ENCODE measurements at regions not wholly inside any gene's neighbourhood (a gene's known extent, or its start where the extent isn't known, plus 50 kb on each side); places are given as distances from the start of the nearest gene placed in this dataset.

DNA sequence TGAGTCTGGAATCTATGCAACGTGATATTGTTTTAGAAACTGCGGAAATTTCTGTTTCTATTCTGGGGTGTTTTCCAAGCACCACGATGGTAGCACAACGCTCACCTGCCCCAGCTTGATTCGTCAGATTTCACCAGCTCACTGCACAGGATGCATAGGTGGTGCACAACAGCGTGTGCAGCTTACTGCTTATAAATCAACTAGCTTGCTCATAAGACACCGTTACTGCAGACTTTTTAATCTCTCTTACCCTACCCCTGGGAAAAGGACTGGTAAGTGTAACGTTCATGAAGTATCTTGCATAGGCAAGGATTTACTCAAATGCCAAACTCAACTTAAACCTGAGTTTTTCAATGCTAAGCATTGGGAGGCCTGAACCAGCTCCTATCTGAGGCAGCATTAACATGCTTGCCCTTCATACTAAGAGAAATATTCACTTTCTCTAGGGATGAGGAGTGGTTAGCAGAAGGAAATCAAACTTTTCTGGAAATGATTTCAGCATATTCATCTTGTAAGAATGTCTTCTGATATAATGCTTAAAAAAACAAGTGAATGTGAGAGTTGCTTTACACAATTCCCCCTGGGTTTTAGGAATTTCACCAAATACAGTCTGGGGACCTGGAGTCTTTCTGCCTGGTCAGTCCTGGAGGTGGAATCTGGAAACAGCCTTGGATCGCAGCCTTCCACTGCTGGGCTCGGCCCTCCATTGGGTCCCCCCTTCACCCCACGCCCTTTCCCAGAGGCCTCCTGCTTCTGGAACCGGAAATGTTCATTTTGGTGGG is 100.6 kb downstream of the DACT2 start:
- no peak overlapping the region for H3K4me3 ChIP-seq
- TF ChIP-seq POLR2A (IDR thresholded peaks at IDR 0.05) = no peak
- TF ChIP-seq, protein P1, sequence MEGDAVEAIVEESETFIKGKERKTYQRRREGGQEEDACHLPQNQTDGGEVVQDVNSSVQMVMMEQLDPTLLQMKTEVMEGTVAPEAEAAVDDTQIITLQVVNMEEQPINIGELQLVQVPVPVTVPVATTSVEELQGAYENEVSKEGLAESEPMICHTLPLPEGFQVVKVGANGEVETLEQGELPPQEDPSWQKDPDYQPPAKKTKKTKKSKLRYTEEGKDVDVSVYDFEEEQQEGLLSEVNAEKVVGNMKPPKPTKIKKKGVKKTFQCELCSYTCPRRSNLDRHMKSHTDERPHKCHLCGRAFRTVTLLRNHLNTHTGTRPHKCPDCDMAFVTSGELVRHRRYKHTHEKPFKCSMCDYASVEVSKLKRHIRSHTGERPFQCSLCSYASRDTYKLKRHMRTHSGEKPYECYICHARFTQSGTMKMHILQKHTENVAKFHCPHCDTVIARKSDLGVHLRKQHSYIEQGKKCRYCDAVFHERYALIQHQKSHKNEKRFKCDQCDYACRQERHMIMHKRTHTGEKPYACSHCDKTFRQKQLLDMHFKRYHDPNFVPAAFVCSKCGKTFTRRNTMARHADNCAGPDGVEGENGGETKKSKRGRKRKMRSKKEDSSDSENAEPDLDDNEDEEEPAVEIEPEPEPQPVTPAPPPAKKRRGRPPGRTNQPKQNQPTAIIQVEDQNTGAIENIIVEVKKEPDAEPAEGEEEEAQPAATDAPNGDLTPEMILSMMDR (IDR thresholded peaks at IDR 0.05) = no peak
- no peak for TF ChIP-seq POLR2AphosphoS5 (IDR thresholded peaks at IDR 0.05)
- TF ChIP-seq EP300 (IDR thresholded peaks at IDR 0.05) = no peak
- no peak overlapping the region for H3K27ac ChIP-seq
- intact Hi-C loops (cut with DNase I; ENCODE audit: low total_unique reads) = no loop called here
- no peaks in the 10 kb centered on the region for H3K9me3 ChIP-seq
- WGBS, 5 donors = 73 to 85% (median 82%) methylated on average over 11 to 12 of the region's 12 CpGs
- peak in 1 of 2 donors; percentile 40 for DNase-seq
- H3K4me1 ChIP-seq = no peaks in the 10 kb centered on the region
- H3K36me3 ChIP-seq = no peaks in the 10 kb centered on the region
- H3K27me3 ChIP-seq = peaks cover 0 to 4% (median 0%) of the 10 kb centered on the region in 3 donors

DNA sequence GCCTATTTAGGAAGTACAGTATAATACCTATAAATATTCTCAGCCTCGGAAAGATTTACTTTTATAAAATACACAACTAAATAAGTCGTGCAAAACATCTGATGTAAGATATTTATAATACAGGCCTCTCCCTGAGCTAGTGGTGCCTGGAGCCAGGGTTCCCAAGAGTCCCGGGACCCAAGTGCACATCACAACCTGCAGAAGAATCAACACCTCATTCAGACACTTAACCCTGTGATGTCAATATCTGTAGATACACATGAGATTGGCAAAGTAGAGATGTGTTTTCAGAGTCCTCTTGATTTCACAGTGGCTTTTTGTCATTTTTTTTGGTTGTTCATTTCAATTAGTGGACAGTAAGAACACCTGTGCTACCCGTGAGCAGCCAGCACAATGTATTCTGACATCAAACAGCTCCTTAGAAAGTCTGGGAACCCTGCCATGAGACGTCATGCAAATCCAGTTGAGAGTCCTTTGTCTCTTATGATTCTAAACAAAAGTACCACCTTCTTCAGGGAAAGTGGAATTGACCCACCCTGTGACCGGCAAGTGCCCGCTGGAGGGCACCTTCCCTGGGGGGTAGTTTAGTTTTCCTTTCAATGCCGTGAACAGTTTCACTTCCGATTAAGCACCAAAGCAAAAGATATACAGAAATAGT is 101.6 kb downstream of the DACT2 start:
- Histone ChIP-seq H3K27ac (no peak overlapping the region), H3K4me3 (no peak overlapping the region), H3K27me3 (peaks cover 0 to 4% (median 0%) of the 10 kb centered on the region in 3 donors)

DNA sequence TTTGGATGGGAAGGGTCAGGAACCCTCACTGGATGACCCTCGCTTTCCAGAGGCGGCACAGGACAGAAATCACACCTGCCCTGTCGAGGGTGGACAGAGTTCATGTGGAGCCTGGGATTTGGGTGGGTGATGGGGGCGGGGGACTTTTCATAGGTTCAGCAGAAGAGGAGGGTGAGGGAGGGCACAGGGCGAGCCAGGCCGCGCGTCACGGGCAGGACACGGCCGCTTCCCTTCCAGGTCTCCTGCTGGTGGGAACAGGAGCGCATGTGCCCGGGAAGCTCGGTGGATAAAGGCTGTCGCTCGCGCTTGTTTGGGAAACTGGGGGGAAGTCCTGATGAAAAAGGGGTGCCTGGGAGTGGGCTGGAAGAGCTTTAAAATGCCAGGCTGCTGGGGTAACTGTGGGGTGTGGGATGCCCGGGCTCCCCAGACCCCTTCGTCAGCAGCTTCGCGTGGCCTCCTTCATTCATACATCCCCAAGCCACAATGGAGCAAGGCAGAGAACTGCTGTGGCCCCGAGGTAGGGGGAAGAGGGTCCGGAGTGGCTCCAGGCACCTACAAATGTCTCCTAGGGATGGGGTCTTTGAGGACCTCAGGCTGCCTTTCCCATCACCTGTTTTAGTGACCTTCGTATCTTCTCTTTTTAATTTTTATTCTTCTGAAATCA is 102.2 kb downstream of the DACT2 start:
- DNase-seq = no peak
- H3K27me3 ChIP-seq = peaks cover 0 to 4% (median 0%) of the 10 kb centered on the region in 3 donors
- no peaks in the 10 kb centered on the region for H3K4me1 ChIP-seq
- 90 to 96% (median 95%) methylated on average over 24 of the region's 24 CpGs for WGBS, 5 donors
- H3K27ac ChIP-seq = no peak overlapping the region
- H3K36me3 ChIP-seq = no peaks in the 10 kb centered on the region
- no peak overlapping the region for H3K4me3 ChIP-seq
- no peaks in the 10 kb centered on the region for H3K9me3 ChIP-seq
- intact Hi-C loops (cut with DNase I; ENCODE audit: low total_unique reads) = no loop called here
- TF ChIP-seq POLR2AphosphoS5 (IDR thresholded peaks at IDR 0.05) = no peak
- TF ChIP-seq EP300 (IDR thresholded peaks at IDR 0.05) = no peak
- no peak for TF ChIP-seq POLR2A (IDR thresholded peaks at IDR 0.05)

More for the DNA sequence above, 101.6 kb downstream of the DACT2 start:
- WGBS, 5 donors = 46 to 55% (median 53%) methylated on average over 9 of the region's 9 CpGs
- DNase-seq = peak in 1 of 2 donors; percentile 49
- intact Hi-C loops (cut with DNase I; ENCODE audit: low total_unique reads) = no loop called here
- H3K9me3 ChIP-seq = no peaks in the 10 kb centered on the region
- H3K4me1 ChIP-seq = no peaks in the 10 kb centered on the region
- TF ChIP-seq, protein P1 (IDR thresholded peaks at IDR 0.05) = no peak
- TF ChIP-seq POLR2AphosphoS5 (IDR thresholded peaks at IDR 0.05) (no peak), EP300 (IDR thresholded peaks at IDR 0.05) (no peak), POLR2A (IDR thresholded peaks at IDR 0.05) (no peak)
- no peaks in the 10 kb centered on the region for H3K36me3 ChIP-seq

DNA sequence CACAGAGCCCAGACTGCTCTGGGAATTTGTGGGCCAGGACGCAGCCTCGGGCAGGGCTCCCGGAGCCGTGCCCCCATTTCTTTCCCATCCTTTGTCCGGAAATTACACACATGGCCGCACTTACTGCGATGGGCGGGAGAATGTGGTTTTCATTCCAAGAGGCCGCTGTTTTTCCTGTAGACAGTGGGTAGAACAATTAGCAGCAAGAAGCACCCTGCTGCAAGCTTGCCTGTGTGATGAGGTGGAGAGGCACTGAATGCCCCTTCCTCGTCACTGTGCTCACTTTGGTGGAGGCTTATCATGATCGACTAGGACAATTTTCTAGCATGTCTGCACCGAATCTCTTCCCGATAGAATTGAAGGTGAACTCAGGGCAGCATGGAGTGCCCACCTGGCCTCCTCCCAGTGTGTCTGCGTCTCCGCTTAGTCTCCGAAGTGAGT is 102.8 kb downstream of the DACT2 start:
- no peak for TF ChIP-seq EP300 (IDR thresholded peaks at IDR 0.05)
- TF ChIP-seq, protein P1 (IDR thresholded peaks at IDR 0.05) = no peak
- TF ChIP-seq POLR2AphosphoS5 (IDR thresholded peaks at IDR 0.05) = no peak
- no peak for TF ChIP-seq POLR2A (IDR thresholded peaks at IDR 0.05)
- Histone ChIP-seq H3K27me3 (peaks cover 0 to 4% (median 0%) of the 10 kb centered on the region in 3 donors), H3K27ac (no peak overlapping the region), H3K4me3 (no peak overlapping the region), H3K4me1 (no peaks in the 10 kb centered on the region), H3K9me3 (no peaks in the 10 kb centered on the region), H3K36me3 (no peaks in the 10 kb centered on the region)
- no peak for DNase-seq
- 79 to 87% (median 81%) methylated on average over 16 of the region's 16 CpGs for WGBS, 5 donors
- intact Hi-C loops (cut with DNase I; ENCODE audit: low total_unique reads) = no loop called here

All from stomach (tissue), 8 donors.